LNCaP clone FGC (cell line): ENCODE measurements at regions not wholly inside any gene's neighbourhood (a gene's known extent, or its start where the extent isn't known, plus 50 kb on each side); places are given as distances from the start of the nearest gene placed in this dataset.
A peak's percentile ranks its signal among the peaks of the same experiment; 100 is the strongest.

Source experiments
- DNase-seq: peaks from one replicate; pipeline ENCODE4 v3.0.0-alpha.2; 2011; ENCODE audit warnings: low read depth
- H3K4me3 ChIP-seq: 2 replicates; pipeline ENCODE4 v1.5.1; 2011; ENCODE audit warnings: mild to moderate bottlenecking, low read depth, low read length, control low read depth
- CTCF ChIP-seq: IDR thresholded peaks from 2 replicates; pipeline ENCODE4 v1.5.1; 2012; ENCODE audit warnings: mild to moderate bottlenecking; ENCODE audit not compliant: control insufficient read depth, insufficient read depth; ENCODE audit errors: extremely low read depth

GRCh38 chr6:129778793-129779192 is 68.8 kb upstream of the ARHGAP18 start:
- no peak for DNase-seq
- no peak overlapping the region for H3K4me3 ChIP-seq
- TF ChIP-seq CTCF: no peak

GRCh38 chr6:129777371-129777770 is 67.4 kb upstream of the ARHGAP18 start:
- DNase-seq: no peak
- no peak for TF ChIP-seq CTCF
- no peak overlapping the region for H3K4me3 ChIP-seq

- no peak for DNase-seq
- no peak overlapping the region for H3K4me3 ChIP-seq
- TF ChIP-seq CTCF: no peak
Observed at GRCh38 chr6:129776542-129777330, 66.8 kb upstream of the ARHGAP18 start.

GRCh38 chr6:129774697-129775447 is 64.9 kb upstream of the ARHGAP18 start:
- no peak overlapping the region for H3K4me3 ChIP-seq
- peak; percentile 48 for DNase-seq
- peak; percentile 90 for TF ChIP-seq CTCF

- TF ChIP-seq CTCF: no peak
- DNase-seq: no peak
- H3K4me3 ChIP-seq: no peak overlapping the region
Observed at GRCh38 chr6:129773304-129773703, 63.3 kb upstream of the ARHGAP18 start.

GRCh38 chr6:129771678-129772077 is 61.7 kb upstream of the ARHGAP18 start:
- no peak overlapping the region for H3K4me3 ChIP-seq
- DNase-seq: no peak
- TF ChIP-seq CTCF: no peak
